Suprapubic skin (tissue), 4 donors: ENCODE measurements at regions not wholly inside any gene's neighbourhood (a gene's known extent, or its start where the extent isn't known, plus 50 kb on each side); places are given as distances from the start of the nearest gene placed in this dataset.

Source experiments
- DNase-seq, 2 donors: peaks; one replicate each; pipeline ENCODE4 v3.0.0-alpha.2; 2019; ENCODE audit warnings: low spot score in 2 of 2
- H3K27ac ChIP-seq: fragments of 200-600 bp; sonication (generic); one replicate; pipeline ENCODE4 v1.5.1; 2019
- H3K27me3 ChIP-seq: fragments of 200-600 bp; sonication (generic); one replicate; pipeline ENCODE4 v1.5.1; 2019
- H3K36me3 ChIP-seq: fragments of 200-600 bp; sonication (generic); one replicate; pipeline ENCODE4 v1.5.1; 2019
- H3K4me1 ChIP-seq: fragments of 200-600 bp; sonication (generic); one replicate; pipeline ENCODE4 v1.5.1; 2019
- H3K4me3 ChIP-seq: fragments of 200-600 bp; sonication (generic); one replicate; pipeline ENCODE4 v1.5.1; 2019; ENCODE audit warnings: mild to moderate bottlenecking
- H3K9me3 ChIP-seq: fragments of 200-600 bp; sonication (generic); one replicate; pipeline ENCODE4 v1.5.1; 2019
- EP300 ChIP-seq: sonication (generic); formaldehyde crosslinking; IDR thresholded peaks from one replicate; pipeline ENCODE4 v1.6.1; 2017; ENCODE audit warnings: antibody characterized with exemption
- POLR2A ChIP-seq, 2 donors: fragments of 450-650 bp; IDR thresholded peaks; one replicate each; pipeline ENCODE4 v1.6.1; 2017; ENCODE audit warnings: antibody characterized with exemption in 2 of 2, mild to moderate bottlenecking in 2 of 2, moderate library complexity in 2 of 2
- POLR2AphosphoS5 ChIP-seq, 3 donors: sonication (generic); formaldehyde crosslinking; IDR thresholded peaks; one replicate each; pipeline ENCODE4 v1.6.1; 2017; ENCODE audit warnings: antibody characterized with exemption in 3 of 3
- WGBS: methylation state at CpG from one replicate; pipeline ENCODE4 v1.1.5; 2018; 5-methylcytosine and 5-hydroxymethylcytosine counted together
- TF ChIP-seq, protein P1 (sequence below), 2 donors: fragments of 200-600 bp in 1 of 2; fragments of 450-650 bp in 1 of 2; sonication (generic) in 1 of 2; IDR thresholded peaks; one replicate each; pipeline ENCODE4 v1.5.1; 2016 to 2019; ENCODE audit warnings: antibody characterized with exemption in 2 of 2, mild to moderate bottlenecking in 1 of 2, moderate library complexity in 1 of 2

DNA sequence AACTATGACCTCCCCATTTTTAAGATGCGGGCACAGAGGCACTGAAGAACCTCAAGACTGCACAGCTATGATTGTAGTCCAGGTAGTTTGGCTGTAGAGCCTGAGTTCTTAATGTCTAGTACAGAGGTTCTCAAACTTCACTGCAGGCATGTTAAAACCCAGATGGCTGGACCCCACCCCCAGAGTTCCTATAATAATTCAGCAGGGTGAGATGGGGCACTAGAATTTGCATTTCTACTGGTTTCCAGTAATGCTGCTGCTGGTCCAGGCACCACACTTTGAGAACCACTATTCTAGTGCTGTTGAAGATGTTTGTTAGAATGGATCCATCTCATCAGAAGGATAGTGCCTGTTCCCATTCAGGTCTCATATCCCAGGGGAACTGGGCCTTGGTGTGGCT lies 274.9 kb downstream of the ABHD5 start:
- 100% methylated on average over 1 of the region's 1 CpG for WGBS

DNA sequence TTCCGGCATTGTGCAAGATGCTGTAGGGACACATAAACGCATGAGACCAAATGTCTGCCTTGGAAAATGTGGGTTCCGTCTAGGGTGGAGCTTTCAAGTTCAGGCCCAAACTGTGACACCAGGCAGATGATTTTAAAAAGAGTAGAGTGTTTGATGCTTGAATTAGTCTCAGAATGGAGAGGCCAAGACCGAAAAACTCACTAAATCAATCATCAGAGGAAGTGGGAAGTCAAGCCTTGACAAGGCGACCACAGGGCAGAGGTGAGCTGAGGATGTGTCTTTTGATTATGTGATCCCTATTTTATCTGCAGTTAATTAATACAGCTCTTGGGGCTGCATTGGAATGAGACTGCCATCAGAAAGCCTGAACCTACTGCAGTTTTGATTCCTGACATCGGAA lies 275.4 kb downstream of the ABHD5 start:
- no peak for TF ChIP-seq POLR2A (IDR thresholded peaks at IDR 0.05)
- no peak for TF ChIP-seq POLR2AphosphoS5 (IDR thresholded peaks at IDR 0.05)
- TF ChIP-seq, protein P1, sequence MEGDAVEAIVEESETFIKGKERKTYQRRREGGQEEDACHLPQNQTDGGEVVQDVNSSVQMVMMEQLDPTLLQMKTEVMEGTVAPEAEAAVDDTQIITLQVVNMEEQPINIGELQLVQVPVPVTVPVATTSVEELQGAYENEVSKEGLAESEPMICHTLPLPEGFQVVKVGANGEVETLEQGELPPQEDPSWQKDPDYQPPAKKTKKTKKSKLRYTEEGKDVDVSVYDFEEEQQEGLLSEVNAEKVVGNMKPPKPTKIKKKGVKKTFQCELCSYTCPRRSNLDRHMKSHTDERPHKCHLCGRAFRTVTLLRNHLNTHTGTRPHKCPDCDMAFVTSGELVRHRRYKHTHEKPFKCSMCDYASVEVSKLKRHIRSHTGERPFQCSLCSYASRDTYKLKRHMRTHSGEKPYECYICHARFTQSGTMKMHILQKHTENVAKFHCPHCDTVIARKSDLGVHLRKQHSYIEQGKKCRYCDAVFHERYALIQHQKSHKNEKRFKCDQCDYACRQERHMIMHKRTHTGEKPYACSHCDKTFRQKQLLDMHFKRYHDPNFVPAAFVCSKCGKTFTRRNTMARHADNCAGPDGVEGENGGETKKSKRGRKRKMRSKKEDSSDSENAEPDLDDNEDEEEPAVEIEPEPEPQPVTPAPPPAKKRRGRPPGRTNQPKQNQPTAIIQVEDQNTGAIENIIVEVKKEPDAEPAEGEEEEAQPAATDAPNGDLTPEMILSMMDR (IDR thresholded peaks at IDR 0.05) = no peak
- no peak for TF ChIP-seq EP300
- WGBS = 71% methylated on average over 6 of the region's 6 CpGs

More for the DNA sequence above, 274.9 kb downstream of the ABHD5 start:
- no peak for TF ChIP-seq EP300
- no peak for TF ChIP-seq POLR2A (IDR thresholded peaks at IDR 0.05)
- TF ChIP-seq POLR2AphosphoS5 (IDR thresholded peaks at IDR 0.05) = no peak
- TF ChIP-seq, protein P1 (IDR thresholded peaks at IDR 0.05) = no peak
- no peaks in the 10 kb centered on the region for H3K36me3 ChIP-seq
- H3K4me3 ChIP-seq = no peak overlapping the region
- H3K9me3 ChIP-seq = no peaks in the 10 kb centered on the region
- no peak overlapping the region for H3K27ac ChIP-seq
- H3K4me1 ChIP-seq = no peaks in the 10 kb centered on the region
- DNase-seq = no peak
- H3K27me3 ChIP-seq = no peaks in the 10 kb centered on the region

DNA sequence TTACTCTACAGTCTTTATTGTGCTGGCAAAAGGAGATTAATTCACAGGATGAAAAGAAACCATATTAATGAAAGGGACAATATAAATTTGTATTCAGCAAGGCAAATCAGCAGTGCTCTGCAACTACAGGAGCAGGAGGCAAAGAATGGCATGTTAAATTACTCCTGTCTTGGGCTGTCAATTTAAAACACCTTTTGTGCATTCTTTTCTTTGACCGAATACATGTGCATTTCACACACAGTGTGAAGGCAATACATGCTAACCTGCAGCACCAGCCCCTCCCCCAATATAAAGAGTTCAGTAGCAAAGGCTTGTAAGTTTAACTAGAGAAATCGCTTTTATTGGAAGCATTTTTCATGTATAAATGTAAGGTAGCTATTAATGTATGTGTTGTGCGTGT lies 275.2 kb upstream of the TOPAZ1 start:
- DNase-seq = no peak
- Histone ChIP-seq H3K4me3 (no peak overlapping the region), H3K27me3 (no peaks in the 10 kb centered on the region), H3K9me3 (no peaks in the 10 kb centered on the region), H3K27ac (no peak overlapping the region), H3K36me3 (no peaks in the 10 kb centered on the region), H3K4me1 (no peaks in the 10 kb centered on the region)
- WGBS = 91% methylated on average over 3 of the region's 3 CpGs
- no peak for TF ChIP-seq EP300

More for the DNA sequence above, 275.4 kb downstream of the ABHD5 start:
- Histone ChIP-seq H3K36me3 (no peaks in the 10 kb centered on the region), H3K27me3 (no peaks in the 10 kb centered on the region), H3K9me3 (no peaks in the 10 kb centered on the region), H3K4me3 (no peak overlapping the region), H3K27ac (no peak overlapping the region), H3K4me1 (no peaks in the 10 kb centered on the region)
- no peak for DNase-seq

DNA sequence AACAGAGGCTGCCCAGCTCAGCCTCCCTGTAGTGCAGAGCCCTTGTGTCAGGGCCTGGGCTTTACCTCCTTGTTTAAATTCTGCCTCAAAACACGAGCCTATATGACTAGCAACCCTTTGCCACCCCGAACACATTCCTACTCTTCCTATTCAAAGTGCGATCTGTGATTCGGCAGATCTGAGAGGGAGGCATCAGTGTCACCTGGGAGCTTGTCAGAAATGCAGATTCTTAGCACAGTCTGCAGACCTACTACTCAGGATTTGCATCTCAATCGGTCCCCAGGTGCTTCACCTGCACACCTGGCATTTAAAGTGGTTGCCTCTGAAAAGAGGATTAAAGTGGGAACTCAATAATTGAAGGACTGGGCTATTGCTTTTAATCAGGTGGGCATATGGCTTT lies 273.2 kb upstream of the TOPAZ1 start:
- WGBS = 52% methylated on average over 5 of the region's 5 CpGs
- no peak for DNase-seq
- Histone ChIP-seq H3K4me1 (no peaks in the 10 kb centered on the region), H3K36me3 (no peaks in the 10 kb centered on the region), H3K27ac (no peak overlapping the region), H3K4me3 (no peak overlapping the region), H3K27me3 (no peaks in the 10 kb centered on the region), H3K9me3 (no peaks in the 10 kb centered on the region)
- TF ChIP-seq POLR2AphosphoS5 (IDR thresholded peaks at IDR 0.05) = no peak
- no peak for TF ChIP-seq EP300
- TF ChIP-seq, protein P1 (IDR thresholded peaks at IDR 0.05) = no peak
- TF ChIP-seq POLR2A (IDR thresholded peaks at IDR 0.05) = no peak

DNA sequence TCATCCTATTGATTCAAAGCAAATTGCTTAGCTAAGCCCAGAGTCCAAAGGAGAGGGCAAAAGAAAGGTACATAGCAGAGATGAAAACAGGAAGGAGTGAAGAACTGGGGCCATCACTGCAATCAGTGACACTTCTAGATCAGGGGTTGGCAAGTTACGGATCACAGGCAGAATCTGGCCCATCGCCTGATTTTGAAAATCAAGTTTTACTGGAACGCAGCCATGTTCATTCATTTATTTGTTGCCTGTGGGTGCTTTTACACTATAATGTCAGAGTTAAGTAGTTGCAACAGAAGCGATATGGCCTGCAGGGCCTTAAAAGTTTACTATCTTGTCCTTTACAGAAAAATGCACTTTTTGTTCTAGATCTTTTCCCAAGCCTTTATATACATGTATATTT lies 271.7 kb upstream of the TOPAZ1 start:
- Histone ChIP-seq H3K9me3 (no peaks in the 10 kb centered on the region), H3K4me1 (no peaks in the 10 kb centered on the region), H3K4me3 (no peak overlapping the region), H3K27ac (no peak overlapping the region), H3K36me3 (no peaks in the 10 kb centered on the region), H3K27me3 (no peaks in the 10 kb centered on the region)
- 47% methylated on average over 4 of the region's 4 CpGs for WGBS
- DNase-seq = no peak
- TF ChIP-seq EP300 (no peak), POLR2A (IDR thresholded peaks at IDR 0.05) (no peak), POLR2AphosphoS5 (IDR thresholded peaks at IDR 0.05) (no peak)
- TF ChIP-seq, protein P1 (IDR thresholded peaks at IDR 0.05) = no peak

DNA sequence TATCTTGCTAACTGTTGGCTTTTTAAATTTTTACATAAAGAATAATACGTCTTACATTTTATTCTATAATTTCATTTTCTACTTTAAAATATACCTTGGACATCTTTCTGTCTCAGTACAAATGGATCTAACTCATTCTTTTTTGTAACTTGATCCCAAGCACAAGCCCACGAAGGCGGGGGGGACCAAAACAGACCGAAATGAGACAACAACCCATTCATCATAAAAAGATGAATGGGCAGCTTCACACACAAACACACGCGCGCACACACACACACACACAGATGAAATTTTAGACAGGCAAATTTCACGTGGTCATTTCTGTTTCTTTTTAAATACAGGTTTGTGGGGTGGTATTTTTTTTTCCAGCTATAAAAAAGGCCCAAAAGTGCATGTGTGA lies 271.3 kb upstream of the TOPAZ1 start:
- Histone ChIP-seq H3K4me1 (no peaks in the 10 kb centered on the region), H3K36me3 (no peaks in the 10 kb centered on the region), H3K4me3 (no peak overlapping the region), H3K27ac (no peak overlapping the region), H3K27me3 (no peaks in the 10 kb centered on the region), H3K9me3 (no peaks in the 10 kb centered on the region)
- 73% methylated on average over 8 of the region's 8 CpGs for WGBS
- no peak for DNase-seq
- TF ChIP-seq, protein P1 (IDR thresholded peaks at IDR 0.05) = no peak
- TF ChIP-seq POLR2AphosphoS5 (IDR thresholded peaks at IDR 0.05) = no peak
- TF ChIP-seq POLR2A (IDR thresholded peaks at IDR 0.05) = no peak
- TF ChIP-seq EP300 = no peak
